Activated CD8-positive, alpha-beta memory T cell treated with anti-CD3 and anti-CD28 coated beads for 24 hours (primary cell): ENCODE measurements at regions not wholly inside any gene's neighbourhood (a gene's known extent, or its start where the extent isn't known, plus 50 kb on each side); places are given as distances from the start of the nearest gene placed in this dataset.

Experiments used
- DNase-seq: peaks from one replicate; pipeline ENCODE4 v3.0.0-alpha.2; 2020

DNA sequence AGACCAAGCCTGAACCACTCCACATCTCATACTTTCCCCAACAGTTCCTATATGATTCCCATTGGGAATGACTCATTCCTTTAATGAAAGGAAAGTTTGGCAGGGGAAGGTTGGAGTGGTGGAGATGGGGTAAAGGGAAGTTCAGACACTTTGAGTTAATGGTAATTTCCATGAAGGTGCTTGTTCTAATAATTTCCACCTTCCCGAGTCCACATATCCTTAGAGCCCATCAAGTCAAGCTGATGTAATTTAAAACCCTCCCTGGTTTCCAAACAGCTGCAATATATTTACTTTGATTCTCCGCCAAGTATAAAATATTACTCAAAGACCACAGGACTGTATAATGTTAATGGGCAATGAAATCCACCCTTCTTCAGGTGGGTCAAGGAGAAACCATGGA lies 95.0 kb upstream of the GALNT15 start:
- no peak for DNase-seq

DNA sequence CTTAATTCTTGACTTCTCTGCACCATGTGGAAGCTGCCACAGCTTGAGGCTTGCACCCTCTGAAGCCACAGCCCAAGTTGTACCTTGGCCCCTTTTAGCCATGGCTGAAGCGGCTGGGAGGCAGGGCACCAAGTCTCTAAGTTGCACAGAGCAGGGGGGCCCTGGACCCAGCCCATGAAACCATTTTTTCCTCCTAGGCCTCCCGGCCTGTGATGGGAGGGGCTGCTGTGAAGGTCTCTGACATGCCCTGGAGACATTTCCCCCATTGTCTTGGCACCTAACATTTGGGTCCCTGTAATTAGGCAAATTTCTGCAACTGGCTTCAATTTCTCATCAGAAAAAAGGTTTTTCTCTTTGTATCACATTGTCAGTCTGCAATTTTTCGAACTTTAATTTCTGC lies 92.8 kb upstream of the GALNT15 start:
- no peak for DNase-seq

DNA sequence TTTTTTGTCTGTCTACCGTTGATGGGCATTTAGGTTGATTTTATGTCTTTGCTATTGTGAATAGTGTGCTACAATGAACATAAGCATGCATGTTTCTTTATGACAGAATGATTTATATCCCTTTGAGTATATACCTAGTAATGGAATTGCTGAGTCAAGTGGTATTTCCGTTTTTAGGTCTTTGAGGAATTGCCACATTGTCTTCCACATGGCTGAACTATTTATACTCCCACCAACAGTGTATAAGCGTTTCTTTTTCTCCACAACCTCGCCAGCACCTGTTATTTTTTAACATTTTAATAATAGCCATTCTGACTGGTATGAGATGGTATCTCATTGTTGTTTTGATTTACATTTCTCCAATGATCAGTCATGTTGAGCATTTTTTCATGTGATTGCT lies 89.6 kb upstream of the GALNT15 start:
- DNase-seq = no peak

DNA sequence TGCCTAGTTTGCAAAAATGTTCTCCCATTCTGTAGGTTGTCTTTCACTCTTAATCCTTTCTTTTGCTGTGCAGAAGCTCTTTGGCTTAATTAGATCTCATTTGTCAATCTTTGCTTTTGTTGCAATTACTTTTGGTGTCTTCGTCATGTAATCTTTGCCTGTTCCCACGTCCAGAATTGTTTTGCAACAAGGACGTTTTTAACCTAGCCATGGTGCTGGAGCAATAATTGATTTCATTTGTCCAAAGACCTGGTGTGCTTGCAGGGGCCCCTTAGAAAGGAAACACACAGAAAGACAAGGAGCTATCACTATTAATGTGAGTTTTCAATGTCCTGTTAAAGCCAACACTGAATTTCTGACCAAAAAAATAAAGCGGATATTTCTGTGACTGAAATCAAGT lies 89.1 kb upstream of the GALNT15 start:
- no peak for DNase-seq

DNA sequence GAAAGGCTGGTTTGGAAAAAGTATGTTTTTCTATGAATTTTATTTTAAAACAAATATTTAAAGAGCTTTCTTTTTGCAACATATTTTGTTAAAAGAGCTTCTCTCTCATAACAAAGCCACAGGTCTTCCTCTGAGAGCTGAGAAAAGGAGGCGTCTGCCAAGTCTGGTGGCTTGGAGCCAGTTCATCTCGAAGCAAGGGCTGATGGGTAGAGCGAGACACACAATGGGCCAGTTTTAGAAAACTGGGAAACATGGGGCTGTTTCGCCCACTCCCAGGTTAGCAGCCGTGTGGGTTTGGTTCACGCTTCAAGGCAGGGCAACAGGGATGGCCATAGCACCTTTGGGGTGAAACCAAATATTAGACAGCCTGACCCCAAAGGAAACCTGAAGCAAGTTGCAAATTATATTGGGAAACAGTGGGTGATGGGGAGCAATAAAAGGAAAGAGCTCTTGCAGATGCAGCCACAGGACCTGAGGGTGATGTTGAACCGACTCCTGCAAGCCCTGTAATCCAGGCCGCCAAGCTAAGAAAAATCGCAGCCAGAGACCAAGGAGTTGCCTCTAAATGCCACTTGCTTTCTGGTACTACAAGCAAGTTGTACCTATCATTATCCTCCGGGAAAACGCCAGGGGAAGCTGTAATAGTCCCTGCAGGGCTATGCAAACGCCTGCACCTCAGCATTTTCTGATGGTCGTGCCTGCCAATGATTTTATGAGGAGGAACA lies 88.4 kb upstream of the GALNT15 start:
- no peak for DNase-seq

DNA sequence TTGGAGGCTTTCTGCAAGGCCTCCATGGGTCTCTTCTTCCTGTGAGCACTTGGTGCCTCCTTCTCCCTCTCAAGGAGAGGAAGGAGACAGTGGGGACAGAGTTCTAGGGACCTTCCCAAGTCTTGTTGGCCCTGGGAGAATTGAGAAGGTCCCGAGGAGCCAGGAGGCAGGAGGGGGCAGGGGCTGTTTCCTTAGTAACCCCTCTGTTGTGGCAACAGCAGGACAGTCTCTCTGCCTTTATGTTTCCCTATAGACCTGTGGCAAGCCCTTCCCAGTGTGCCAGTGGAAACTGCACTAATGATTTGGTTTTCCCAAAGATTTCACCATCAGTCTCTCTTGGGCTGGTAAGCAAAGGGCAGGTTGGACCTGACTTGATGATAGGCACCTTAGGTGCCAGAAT lies 87.8 kb upstream of the GALNT15 start:
- DNase-seq = no peak

DNA sequence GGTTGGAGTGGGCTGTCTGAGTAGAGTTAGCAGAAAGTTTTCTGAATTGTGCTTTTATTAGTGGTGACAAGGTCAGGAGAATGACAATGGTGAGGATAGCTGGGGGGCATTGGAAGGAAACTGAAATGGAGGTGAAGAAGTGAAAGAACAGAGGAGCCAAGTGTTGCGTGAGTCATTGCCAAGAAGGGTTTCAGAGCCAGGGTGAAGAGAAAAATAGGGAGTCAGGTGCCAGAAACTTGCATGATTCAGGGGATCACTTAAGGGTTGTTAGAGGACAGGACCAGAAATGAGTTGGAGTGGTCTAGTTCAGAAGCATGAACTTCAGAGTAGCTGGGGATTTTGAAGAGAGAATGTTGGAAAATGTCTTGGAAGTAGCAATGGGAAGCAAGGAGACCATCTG lies 86.0 kb upstream of the GALNT15 start:
- no peak for DNase-seq

DNA sequence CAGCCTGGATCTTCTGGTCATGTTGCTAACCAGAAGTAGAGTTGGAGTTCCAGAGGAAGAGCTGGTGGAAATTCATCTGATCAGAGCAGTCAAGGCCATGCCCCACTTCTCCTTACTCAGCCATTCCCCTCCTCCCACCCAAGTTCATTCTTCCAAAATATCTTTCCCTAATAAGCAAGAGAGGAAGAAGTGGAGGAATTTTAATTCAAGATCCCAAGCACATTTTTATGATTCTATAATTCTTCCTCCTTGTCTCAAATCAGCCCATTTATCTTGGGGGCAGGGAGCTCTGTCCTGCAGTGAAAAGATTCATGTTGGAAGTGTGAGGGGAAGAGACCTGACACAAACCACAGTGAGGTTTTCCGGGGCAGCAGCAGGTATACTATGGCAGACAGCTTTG lies 85.0 kb upstream of the GALNT15 start:
- DNase-seq = no peak

DNA sequence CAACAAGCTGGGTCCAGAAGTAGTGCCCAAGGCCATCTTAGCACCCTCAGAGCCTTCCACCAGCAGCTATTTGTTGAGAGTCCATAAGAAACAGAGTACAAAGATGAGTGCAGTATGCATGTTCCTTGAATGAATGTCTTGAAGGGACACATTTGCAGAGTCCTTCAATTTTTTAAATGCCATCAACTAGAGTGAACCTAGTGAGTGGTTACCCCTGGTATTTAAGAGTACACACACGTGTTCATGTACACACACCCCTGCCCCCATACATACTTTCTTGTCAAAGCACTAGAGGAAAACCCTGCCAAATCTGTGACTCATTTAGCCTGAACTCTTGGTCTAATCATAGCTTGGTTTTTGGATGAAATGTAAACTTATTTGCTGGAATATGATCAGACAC lies 84.5 kb upstream of the GALNT15 start:
- no peak for DNase-seq

DNA sequence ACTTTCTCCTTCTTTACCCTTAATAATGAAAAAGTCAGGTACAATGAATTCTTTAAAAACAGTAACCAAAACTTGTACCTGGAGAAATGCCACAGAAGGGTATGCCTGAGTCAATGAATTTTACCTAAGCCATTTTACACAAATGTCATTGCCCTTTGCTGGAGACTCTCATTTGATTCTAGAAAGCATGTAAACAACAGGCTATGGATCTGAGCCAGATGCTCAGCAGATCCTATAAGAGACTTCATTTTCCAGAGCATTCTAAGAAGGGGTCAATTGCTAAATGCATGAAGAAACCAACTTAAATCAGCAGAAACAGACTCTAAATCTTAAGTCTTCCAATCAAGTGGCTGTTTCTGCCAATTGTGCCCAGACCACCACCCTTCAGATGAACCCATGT lies 83.8 kb upstream of the GALNT15 start:
- DNase-seq = no peak

DNA sequence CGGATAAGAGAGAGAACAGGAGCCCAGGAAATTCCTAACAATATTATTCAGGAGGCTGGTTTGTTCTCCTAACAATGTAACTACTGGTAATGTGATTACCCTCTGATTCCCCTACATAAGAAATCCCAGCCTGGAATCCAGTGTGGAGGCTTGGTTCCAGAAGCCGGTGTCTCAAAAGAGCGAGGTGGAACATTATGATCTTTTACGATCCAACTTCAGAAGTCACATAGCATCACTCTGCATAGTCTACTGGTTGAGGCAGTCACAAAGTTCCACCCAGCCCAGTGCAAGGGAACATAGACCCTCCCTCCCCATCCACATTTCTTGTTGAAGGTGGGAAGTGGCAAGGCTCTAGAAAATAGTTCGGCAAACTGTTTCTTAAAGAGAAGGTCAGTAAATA lies 81.6 kb upstream of the GALNT15 start:
- DNase-seq = no peak

DNA sequence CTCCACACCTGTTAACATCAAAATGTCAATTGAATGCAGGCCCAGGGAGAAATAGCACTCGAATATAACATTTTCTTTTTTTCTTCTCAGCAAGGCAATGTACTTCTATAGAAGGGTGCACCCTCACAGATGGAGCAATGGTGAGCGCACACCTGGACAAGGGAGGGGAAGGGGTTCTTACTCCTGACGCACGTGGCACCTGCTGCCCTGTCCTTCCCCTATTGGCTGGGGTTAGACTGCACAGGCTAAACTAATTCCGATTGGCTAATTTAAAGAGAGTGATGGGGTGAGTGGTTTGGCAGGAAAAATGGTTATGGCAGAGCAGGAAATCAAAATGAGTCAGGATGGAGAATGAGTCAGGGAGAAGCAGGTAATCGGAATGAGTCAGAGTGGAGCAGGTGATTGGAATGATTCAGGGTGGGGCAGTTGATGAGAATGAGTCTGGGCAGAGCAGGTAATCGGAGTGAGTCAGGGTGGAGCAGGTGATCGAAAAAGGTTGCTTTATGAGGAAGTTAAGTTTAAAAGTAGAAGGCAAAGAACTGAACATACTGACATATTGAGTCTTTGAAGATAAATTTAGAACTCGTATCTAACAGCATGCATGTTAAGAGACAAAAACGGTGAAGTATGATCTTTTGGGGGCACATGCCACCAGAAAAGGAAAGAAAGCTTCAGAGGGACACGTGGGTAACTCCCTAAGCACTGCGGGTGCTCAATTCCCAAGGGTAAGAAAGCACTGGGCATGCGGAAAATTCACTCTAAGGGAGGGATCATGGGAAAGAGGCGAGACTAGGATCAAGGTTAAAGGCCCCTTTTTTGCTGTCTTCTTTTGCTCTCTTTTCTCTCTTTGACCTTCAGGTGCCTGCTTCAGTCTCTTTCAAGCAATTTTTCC lies 72.9 kb upstream of the GALNT15 start:
- DNase-seq = no peak

DNA sequence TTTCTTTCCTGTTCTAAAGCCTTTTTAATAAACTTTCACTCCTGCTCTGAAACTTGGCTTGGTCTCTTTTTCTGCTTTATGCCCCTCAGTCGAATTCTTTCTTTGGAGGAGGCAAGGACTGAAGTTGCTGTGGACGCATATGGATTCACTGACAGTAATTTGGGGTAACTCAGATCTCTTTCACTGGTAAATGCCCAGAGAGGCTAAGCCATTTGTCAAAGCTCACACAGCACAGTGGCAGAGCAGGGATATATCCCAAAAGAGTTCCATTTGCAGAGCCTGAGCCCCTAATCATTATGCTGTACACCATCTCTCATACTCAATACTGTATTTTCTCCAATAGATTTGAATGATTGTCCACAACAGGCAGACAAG lies 72.3 kb upstream of the GALNT15 start:
- no peak for DNase-seq

DNA sequence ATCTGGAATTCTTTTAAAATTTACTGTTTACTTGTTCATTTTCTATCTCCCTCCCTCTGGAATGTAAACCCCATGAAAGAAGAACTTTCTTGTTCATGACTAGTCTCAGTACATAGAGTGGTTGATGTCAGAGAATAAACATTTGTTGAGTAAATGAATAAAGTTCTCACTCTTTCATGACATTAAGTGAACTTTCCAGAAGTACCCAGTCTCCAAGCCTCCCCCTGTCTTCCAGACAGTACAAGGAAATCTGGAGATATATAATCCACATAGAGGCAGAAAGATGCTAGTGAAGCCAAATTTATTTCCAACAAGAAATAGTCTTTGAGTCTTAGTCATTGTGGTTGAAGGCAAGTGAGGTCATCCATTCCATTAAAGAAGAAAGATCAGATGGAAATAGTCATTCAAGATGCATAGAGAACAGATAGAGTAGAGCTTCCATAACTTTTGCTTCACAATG lies 71.5 kb upstream of the GALNT15 start:
- no peak for DNase-seq

DNA sequence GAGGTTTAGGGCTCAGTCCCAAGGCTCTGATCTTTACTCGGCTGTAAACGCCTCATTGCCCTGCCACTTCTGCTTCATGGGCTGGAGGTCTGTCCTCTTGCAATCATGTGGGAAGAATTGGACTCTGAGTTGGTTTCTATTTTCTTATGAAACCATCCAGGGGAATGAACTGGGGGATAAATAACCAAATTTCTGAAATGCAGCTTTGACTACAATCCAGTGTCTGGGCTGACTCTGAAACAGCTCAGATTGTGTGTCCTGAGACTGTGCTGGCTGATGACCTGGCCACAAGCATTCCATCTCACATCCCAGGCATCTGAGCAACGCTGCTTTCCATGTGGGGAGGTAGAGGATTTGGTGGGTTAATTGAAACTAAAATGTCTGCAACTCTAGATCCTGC lies 71.0 kb upstream of the GALNT15 start:
- DNase-seq = no peak

DNA sequence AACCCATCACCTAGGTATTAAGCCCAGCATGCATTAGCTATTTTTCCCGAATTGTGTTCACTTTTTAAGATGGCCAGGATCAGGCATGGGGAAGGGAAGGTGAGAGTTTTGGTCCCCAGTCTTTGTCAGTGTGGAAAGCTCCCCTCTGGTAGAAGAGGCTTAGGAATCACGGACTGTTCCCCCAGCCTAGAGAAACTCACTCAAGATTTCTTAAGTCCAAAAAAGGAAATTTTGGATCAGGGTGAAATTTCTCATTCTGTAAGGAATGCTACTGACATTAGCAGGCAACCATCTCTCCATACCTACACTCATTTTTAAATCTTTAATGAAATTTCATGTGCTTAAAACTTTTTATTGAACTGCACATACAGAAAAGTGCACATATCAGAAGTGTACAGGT lies 70.3 kb upstream of the GALNT15 start:
- no peak for DNase-seq

DNA sequence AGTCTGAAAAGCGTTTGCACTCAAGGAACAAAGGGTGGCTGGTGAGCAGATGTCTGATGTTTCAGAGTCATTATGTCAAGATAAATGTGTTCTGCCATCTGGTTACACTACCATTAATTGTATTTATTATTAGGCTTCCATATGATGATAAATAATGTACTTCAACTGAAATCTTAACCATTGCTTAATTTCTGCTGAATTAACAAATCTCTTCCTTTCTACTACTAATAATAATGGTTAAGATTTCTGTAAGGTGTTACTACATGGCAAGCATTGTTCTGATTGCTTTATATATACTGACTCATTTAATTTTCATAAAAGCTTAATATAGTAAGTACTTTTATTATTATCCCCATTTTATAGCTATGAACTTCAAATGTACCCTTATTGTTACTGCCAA lies 68.4 kb upstream of the GALNT15 start:
- DNase-seq = no peak

DNA sequence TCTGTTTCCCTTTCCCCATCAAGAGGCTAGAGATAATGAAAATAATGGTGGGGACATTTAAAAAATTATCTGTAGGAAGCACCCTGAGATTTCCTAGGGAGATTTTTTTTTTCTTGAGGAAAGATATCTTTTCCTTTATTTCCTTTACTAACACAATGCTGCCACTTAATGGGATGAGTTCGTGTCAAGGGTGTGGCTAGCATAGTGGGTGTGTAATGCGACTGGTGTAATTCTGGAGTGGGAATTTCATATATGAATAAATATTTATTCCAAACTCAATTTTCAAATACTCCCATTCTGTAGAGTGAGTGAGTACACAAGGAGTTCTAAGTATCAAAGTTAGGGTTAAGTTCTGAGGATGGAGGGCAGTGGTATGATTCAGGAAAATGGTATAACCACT lies 66.1 kb upstream of the GALNT15 start:
- no peak for DNase-seq

DNA sequence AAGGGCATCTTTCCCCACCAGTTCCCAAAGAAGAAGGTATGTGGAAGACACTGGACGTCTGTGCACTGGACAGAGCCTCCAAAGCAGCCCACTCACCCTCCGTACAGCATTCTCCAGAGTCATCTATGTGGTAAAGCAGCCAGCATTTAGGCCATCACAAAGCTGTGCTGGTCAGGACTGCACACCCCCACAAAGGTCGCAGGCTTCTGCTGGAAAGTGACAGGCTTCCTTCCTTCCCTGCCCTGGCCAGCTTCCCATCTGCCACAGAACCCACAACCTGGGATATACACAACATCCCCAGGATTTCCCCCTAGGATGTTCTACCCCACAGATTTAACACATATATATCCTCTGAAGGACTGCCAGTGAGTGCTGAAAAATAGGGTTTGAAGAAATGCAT lies 64.6 kb upstream of the GALNT15 start:
- no peak for DNase-seq

DNA sequence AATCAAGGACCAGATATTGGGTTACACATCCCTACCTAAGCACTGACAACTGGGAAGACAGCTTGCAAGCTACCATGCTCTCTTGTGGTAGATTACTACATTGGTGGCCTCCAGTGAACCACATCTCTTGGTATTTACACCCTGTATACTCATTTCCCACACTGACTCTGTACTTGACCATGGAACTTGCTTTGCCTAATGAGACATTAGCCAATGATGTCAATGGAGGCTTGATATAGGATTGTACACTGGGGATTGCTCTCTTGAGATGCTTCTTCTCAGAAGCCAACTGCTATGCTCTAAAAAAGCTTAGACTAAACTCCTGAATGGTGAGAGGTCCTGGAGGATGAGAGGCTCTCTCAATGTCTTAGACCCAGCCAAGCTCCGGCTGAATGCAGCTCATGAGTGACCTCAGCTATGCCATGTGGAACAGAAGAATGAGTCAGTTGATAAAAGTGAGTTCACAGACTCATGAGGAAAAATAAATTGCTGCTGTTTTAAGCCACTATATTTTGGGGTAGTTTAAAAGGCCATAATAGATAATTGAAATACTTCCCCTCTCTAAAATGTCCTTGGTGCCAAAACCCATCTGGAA lies 61.5 kb upstream of the GALNT15 start:
- DNase-seq = no peak

DNA sequence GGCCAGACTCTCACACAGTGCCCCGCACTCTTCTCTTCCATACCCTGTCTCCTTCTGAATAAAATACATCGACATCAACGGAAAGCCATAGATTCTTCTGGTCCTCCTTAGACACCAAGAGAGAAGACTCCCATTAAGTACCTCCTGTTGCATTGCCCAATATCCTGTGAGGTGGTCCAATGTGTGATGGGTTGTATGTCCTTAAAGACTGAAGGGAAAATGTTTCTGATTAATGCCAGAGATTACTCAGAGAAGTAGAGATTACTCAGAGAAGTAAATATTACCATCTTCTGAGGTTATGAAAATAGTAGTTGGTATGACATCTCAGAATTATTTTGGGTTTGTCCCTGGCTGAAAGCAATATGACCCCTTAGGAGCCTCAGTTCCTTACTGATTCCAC lies 60.8 kb upstream of the GALNT15 start:
- no peak for DNase-seq

DNA sequence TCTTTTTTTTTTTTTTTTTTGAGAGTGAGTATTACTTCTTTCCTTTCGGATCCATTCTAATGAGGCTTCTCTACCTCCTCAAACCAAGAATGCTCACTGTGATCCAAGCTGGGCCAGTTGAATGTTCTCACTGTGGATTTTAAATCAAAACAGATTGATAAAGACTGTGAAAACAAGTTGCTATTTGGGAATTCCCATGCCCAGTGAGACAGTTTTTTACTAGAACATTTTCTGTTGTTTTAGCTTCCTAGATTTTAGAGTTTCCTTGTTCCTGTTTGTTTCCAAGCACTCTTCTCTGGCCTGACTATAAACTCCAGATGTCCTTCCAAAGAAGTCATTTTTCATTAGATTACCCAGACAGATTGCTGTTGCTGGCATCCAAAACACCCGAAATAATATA lies 60.1 kb upstream of the GALNT15 start:
- DNase-seq = no peak

DNA sequence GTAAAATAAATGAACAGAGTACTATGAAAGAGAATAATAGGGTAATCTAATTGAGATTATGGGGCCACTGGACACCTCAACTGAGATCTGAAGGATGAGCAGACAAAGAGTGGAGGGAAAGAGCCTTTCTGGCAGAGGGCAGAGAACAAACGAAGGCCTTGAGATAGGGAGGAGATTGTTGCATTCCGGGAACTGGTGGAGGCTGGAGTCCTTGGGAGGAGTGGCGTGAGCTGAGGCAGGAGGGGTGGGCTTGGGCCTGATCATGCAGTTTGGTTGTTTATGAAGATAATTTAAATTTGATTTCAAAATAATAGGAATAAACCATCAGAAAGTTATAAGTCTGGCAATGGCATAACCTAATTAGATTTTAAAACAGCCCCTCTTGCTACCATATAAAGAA lies 59.5 kb upstream of the GALNT15 start:
- no peak for DNase-seq

DNA sequence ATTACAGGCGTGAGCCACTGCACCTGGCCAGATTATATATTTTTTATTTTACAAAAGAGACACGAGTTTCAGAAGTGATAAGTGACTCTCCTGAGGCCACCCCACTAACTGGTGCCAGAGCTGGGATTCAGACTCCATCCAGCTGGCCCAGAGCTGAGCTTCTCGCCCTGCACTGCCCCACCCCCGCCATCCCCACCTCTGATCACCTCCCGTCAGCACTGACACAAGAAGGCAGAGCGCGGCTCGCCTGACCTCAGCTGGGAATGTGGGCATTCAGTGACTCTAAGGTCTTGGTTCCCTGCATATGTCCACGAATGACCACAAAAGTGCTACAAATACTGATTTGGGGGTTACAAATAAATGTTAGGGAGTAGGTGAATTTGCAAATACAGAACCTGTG lies 56.1 kb upstream of the GALNT15 start:
- DNase-seq = no peak
